Right lobe of liver (tissue), 4 donors: ENCODE measurements at regions not wholly inside any gene's neighbourhood (a gene's known extent, or its start where the extent isn't known, plus 50 kb on each side); places are given as distances from the start of the nearest gene placed in this dataset.
"Not testable (repeated sequence)": the region's sequence is repeated elsewhere in the genome, so short reads cannot be mapped to it uniquely, and the experiment has no call there.

ENCODE experiments used
- CTCF ChIP-seq, 4 donors: fragments of 200-600 bp in 3 of 4; fragments of 450-650 bp in 1 of 4; IDR thresholded peaks; one replicate each; pipeline versions ENCODE4 v1.5.1 to v1.8.0; 2016 to 2022; ENCODE audit warnings: antibody characterized with exemption in 4 of 4, mild to moderate bottlenecking in 2 of 4
- POLR2A ChIP-seq: fragments of 450-650 bp; IDR thresholded peaks from one replicate; pipeline ENCODE4 v1.6.1; 2017; ENCODE audit warnings: antibody characterized with exemption, mild to moderate bottlenecking
- donor health status: DM: no; HTN: no; CAD: no.
- donor health status: DM: no; HTN: no; CAD: no.
- donor health status: DM: no; HTN: yes; CAD: no.

GRCh38 chr5:154596844-154597243 is 118.8 kb upstream of the HAND1 start:
- TF ChIP-seq CTCF (IDR thresholded peaks at IDR 0.05); POLR2A: not testable (repeated sequence)
